ENCODE measurements at regions not wholly inside any gene's neighbourhood (a gene's known extent, or its start where the extent isn't known, plus 50 kb on each side); places are given as distances from the start of the nearest gene placed in this dataset.

- 90 to 96% (median 94%) methylated on average over 2 of the region's 2 CpGs for WGBS, 3 donors
- no peaks in the 10 kb centered on the region for H3K4me1 ChIP-seq (ENCODE audit: insufficient read depth)
- intact Hi-C loops (cut with DNase I), result no loop called here
Measured at GRCh38 chr14:53260928-53261327, 107.8 kb upstream of the DDHD1 start.

GRCh38 chr14:53260286-53260685, 107.2 kb upstream of the DDHD1 start:
- WGBS, 3 donors, result 75 to 97% (median 84%) methylated on average over 5 of the region's 5 CpGs
- no peak overlapping the region for H3K27ac ChIP-seq
- intact Hi-C loops (cut with DNase I), result no loop called here
- no peaks in the 10 kb centered on the region for H3K4me1 ChIP-seq (ENCODE audit: insufficient read depth)
- no peak overlapping the region for H3K4me3 ChIP-seq
- H3K9me3 ChIP-seq, result no peaks in the 10 kb centered on the region
- no peak for TF ChIP-seq CTCF (IDR thresholded peaks at IDR 0.05)
- TF ChIP-seq POLR2A (IDR thresholded peaks at IDR 0.05), result no peak
- no peak for TF ChIP-seq EP300 (IDR thresholded peaks at IDR 0.05)
- H3K36me3 ChIP-seq, result no peaks in the 10 kb centered on the region
- DNase-seq, result no peak
- no peaks in the 10 kb centered on the region for H3K27me3 ChIP-seq

More at GRCh38 chr14:53260928-53261327, 107.8 kb upstream of the DDHD1 start:
- H3K36me3 ChIP-seq, result no peaks in the 10 kb centered on the region
- no peak overlapping the region for H3K4me3 ChIP-seq
- TF ChIP-seq POLR2A (IDR thresholded peaks at IDR 0.05) (no peak), CTCF (IDR thresholded peaks at IDR 0.05) (no peak)
- no peaks in the 10 kb centered on the region for H3K27me3 ChIP-seq
- DNase-seq, result no peak
- H3K9me3 ChIP-seq, result no peaks in the 10 kb centered on the region
- H3K27ac ChIP-seq, result no peak overlapping the region

- intact Hi-C loops (cut with DNase I), result no loop called here
- H3K4me1 ChIP-seq (ENCODE audit: insufficient read depth), result no peaks in the 10 kb centered on the region
- H3K4me3 ChIP-seq, result no peak overlapping the region
- DNase-seq, result no peak
- no peaks in the 10 kb centered on the region for H3K36me3 ChIP-seq
- H3K9me3 ChIP-seq, result no peaks in the 10 kb centered on the region
- H3K27ac ChIP-seq, result no peak overlapping the region
- no peak for TF ChIP-seq POLR2A (IDR thresholded peaks at IDR 0.05)
- no peak for TF ChIP-seq CTCF (IDR thresholded peaks at IDR 0.05)
- no peaks in the 10 kb centered on the region for H3K27me3 ChIP-seq
- WGBS, 3 donors, result 39 to 60% (median 58%) methylated on average over 1 of the region's 1 CpG
Measured at GRCh38 chr14:53252141-53252540, 99.0 kb upstream of the DDHD1 start.

GRCh38 chr14:53249059-53249458, 95.9 kb upstream of the DDHD1 start:
- no peaks in the 10 kb centered on the region for H3K27me3 ChIP-seq
- intact Hi-C loops (cut with DNase I), result no loop called here
- H3K4me1 ChIP-seq (ENCODE audit: insufficient read depth), result no peaks in the 10 kb centered on the region
- H3K27ac ChIP-seq, result no peak overlapping the region
- no peak for DNase-seq
- 13 to 18% (median 15%) methylated on average over 1 of the region's 1 CpG for WGBS, 3 donors
- H3K36me3 ChIP-seq, result no peaks in the 10 kb centered on the region
- no peaks in the 10 kb centered on the region for H3K9me3 ChIP-seq
- no peak overlapping the region for H3K4me3 ChIP-seq
- no peak for TF ChIP-seq POLR2A (IDR thresholded peaks at IDR 0.05)
- TF ChIP-seq CTCF (IDR thresholded peaks at IDR 0.05), result no peak
- TF ChIP-seq EP300 (IDR thresholded peaks at IDR 0.05), result no peak

Measured in ovary (tissue), 7 donors.